NT2/D1 (cell line): ENCODE measurements at regions not wholly inside any gene's neighbourhood (a gene's known extent, or its start where the extent isn't known, plus 50 kb on each side); places are given as distances from the start of the nearest gene placed in this dataset.

ENCODE experiments used
- SUZ12 ChIP-seq: IDR thresholded peaks from 2 replicates; pipeline ENCODE4 v1.6.1; 2011; ENCODE audit not compliant: insufficient read length, insufficient read depth; ENCODE audit errors: extremely low read depth
- YY1 ChIP-seq: IDR thresholded peaks from 2 replicates; pipeline ENCODE4 v1.6.1; 2011; ENCODE audit not compliant: insufficient read length, insufficient read depth
- ZNF274 ChIP-seq: IDR thresholded peaks from 2 replicates; pipeline ENCODE4 v1.6.1; 2011; ENCODE audit warnings: mild to moderate bottlenecking, low read depth, low read length

DNA sequence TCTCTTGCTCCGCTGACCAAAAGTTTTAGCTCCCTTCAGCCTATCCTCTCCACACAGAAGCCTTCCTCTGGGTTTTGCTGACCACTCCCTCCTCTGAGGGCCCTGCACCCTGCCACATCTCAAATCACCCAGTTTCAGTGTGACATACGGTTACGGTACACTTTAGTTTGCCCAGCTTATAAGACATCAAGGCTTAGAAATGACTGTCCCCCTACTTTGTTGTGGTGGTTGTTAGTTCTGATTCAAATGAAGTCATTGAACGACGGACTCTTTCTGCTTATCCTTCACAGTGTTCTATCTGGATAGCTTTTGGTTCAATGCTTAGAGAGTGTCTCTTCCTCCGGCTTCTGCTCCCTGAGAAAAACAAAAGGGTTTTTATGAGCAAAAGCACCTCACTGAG is 68.0 kb upstream of the NDUFB4 start:
- TF ChIP-seq YY1 (no peak), ZNF274 (no peak), SUZ12 (no peak)
